Mucosa of rectum (tissue), 2 donors: ENCODE measurements at regions not wholly inside any gene's neighbourhood (a gene's known extent, or its start where the extent isn't known, plus 50 kb on each side); places are given as distances from the start of the nearest gene placed in this dataset.

Experiments
- H3K27ac ChIP-seq, 2 donors: one replicate each; pipeline ENCODE4 v1.7.0; 2013; ENCODE audit warnings: inconsistent platforms in 2 of 2, low read depth in 2 of 2, low read length in 2 of 2
- H3K27me3 ChIP-seq, 2 donors: one replicate each; pipeline ENCODE4 v1.7.0; 2013; ENCODE audit warnings: low read length in 2 of 2; ENCODE audit not compliant: control insufficient read depth in 2 of 2, insufficient read depth in 2 of 2
- H3K36me3 ChIP-seq, 2 donors: one replicate each; pipeline ENCODE4 v1.7.0; 2013; ENCODE audit warnings: low read length in 2 of 2; ENCODE audit not compliant: control insufficient read depth in 2 of 2, insufficient read depth in 2 of 2
- H3K4me1 ChIP-seq, 2 donors: one replicate each; pipeline ENCODE4 v1.7.0; 2013; ENCODE audit warnings: low read length in 2 of 2, mild to moderate bottlenecking in 1 of 2; ENCODE audit not compliant: control insufficient read depth in 2 of 2, insufficient read depth in 2 of 2
- H3K4me3 ChIP-seq, 2 donors: one replicate each; pipeline ENCODE4 v1.7.0; 2013; ENCODE audit warnings: low read length in 2 of 2
- H3K9ac ChIP-seq, 2 donors: one replicate each; pipeline ENCODE4 v1.7.0; 2013; ENCODE audit warnings: low read length in 2 of 2, low read depth in 1 of 2, mild to moderate bottlenecking in 1 of 2
- H3K9me3 ChIP-seq, 2 donors: one replicate each; pipeline ENCODE4 v1.7.0; 2013; ENCODE audit warnings: low read length in 2 of 2; ENCODE audit not compliant: control insufficient read depth in 2 of 2
- donor health status: healthy.
- donor health status: Normal muscosa, but diverticular disease.

- H3K4me1 ChIP-seq = no peaks in the 10 kb centered on the region
- no peaks in the 10 kb centered on the region for H3K27me3 ChIP-seq
- no peaks in the 10 kb centered on the region for H3K36me3 ChIP-seq
- H3K4me3 ChIP-seq = no peak overlapping the region
- H3K27ac ChIP-seq = no peak overlapping the region
- H3K9ac ChIP-seq = no peak overlapping the region
- no peaks in the 10 kb centered on the region for H3K9me3 ChIP-seq
Measured at GRCh38 chr12:67193704-67194103, 75.5 kb upstream of the CAND1 start.

GRCh38 chr12:67200386-67200785 is 68.8 kb upstream of the CAND1 start:
- no peaks in the 10 kb centered on the region for H3K4me1 ChIP-seq
- H3K9ac ChIP-seq = no peak overlapping the region
- no peak overlapping the region for H3K27ac ChIP-seq
- H3K36me3 ChIP-seq = no peaks in the 10 kb centered on the region
- no peak overlapping the region for H3K4me3 ChIP-seq
- no peaks in the 10 kb centered on the region for H3K9me3 ChIP-seq
- H3K27me3 ChIP-seq = no peaks in the 10 kb centered on the region

GRCh38 chr12:67202011-67202677 is 67.0 kb upstream of the CAND1 start:
- H3K4me3 ChIP-seq = no peak overlapping the region
- H3K9ac ChIP-seq = no peak overlapping the region
- no peaks in the 10 kb centered on the region for H3K36me3 ChIP-seq
- no peaks in the 10 kb centered on the region for H3K4me1 ChIP-seq
- H3K27ac ChIP-seq = no peak overlapping the region
- no peaks in the 10 kb centered on the region for H3K27me3 ChIP-seq
- H3K9me3 ChIP-seq = no peaks in the 10 kb centered on the region

- Histone ChIP-seq H3K4me1 (no peaks in the 10 kb centered on the region), H3K9ac (no peak overlapping the region), H3K27ac (no peak overlapping the region), H3K27me3 (no peaks in the 10 kb centered on the region), H3K4me3 (no peak overlapping the region), H3K9me3 (no peaks in the 10 kb centered on the region), H3K36me3 (no peaks in the 10 kb centered on the region)
Measured at GRCh38 chr12:67202678-67203012, 66.5 kb upstream of the CAND1 start.

GRCh38 chr12:67208281-67209067 is 60.7 kb upstream of the CAND1 start:
- peaks cover 0 to 2% of the 10 kb centered on the region in 2 donors for H3K27me3 ChIP-seq
- H3K36me3 ChIP-seq = no peaks in the 10 kb centered on the region
- no peaks in the 10 kb centered on the region for H3K9me3 ChIP-seq
- H3K4me3 ChIP-seq = no peak overlapping the region
- H3K4me1 ChIP-seq = no peaks in the 10 kb centered on the region
- no peak overlapping the region for H3K27ac ChIP-seq
- no peak overlapping the region for H3K9ac ChIP-seq

- H3K4me1 ChIP-seq = no peaks in the 10 kb centered on the region
- H3K27me3 ChIP-seq = peaks cover 0 to 2% of the 10 kb centered on the region in 2 donors
- no peaks in the 10 kb centered on the region for H3K9me3 ChIP-seq
- no peak overlapping the region for H3K9ac ChIP-seq
- H3K27ac ChIP-seq = no peak overlapping the region
- no peaks in the 10 kb centered on the region for H3K36me3 ChIP-seq
- no peak overlapping the region for H3K4me3 ChIP-seq
Measured at GRCh38 chr12:67211029-67211428, 58.1 kb upstream of the CAND1 start.

GRCh38 chr12:67211494-67211893 is 57.7 kb upstream of the CAND1 start:
- Histone ChIP-seq H3K36me3 (no peaks in the 10 kb centered on the region), H3K27me3 (peaks cover 0 to 2% of the 10 kb centered on the region in 2 donors), H3K9me3 (no peaks in the 10 kb centered on the region), H3K27ac (no peak overlapping the region), H3K4me1 (no peaks in the 10 kb centered on the region), H3K4me3 (no peak overlapping the region), H3K9ac (no peak overlapping the region)

- Histone ChIP-seq H3K9me3 (no peaks in the 10 kb centered on the region), H3K27me3 (no peaks in the 10 kb centered on the region)
Measured at GRCh38 chr12:67217647-67218046, 51.5 kb upstream of the CAND1 start.

More at GRCh38 chr12:67217647-67218046, 51.5 kb upstream of the CAND1 start:
- Histone ChIP-seq H3K4me3 (no peak overlapping the region), H3K9ac (no peak overlapping the region), H3K4me1 (no peaks in the 10 kb centered on the region), H3K36me3 (no peaks in the 10 kb centered on the region), H3K27ac (no peak overlapping the region)
